Esophagus muscularis mucosa (tissue), 4 donors: ENCODE measurements at regions not wholly inside any gene's neighbourhood (a gene's known extent, or its start where the extent isn't known, plus 50 kb on each side); places are given as distances from the start of the nearest gene placed in this dataset.

Experiments used
- EP300 ChIP-seq: sonication (generic); formaldehyde crosslinking; IDR thresholded peaks from one replicate; pipeline ENCODE4 v1.6.1; 2017; ENCODE audit warnings: antibody characterized with exemption
- POLR2A ChIP-seq: fragments of 450-650 bp; IDR thresholded peaks from one replicate; pipeline ENCODE4 v1.6.1; 2017; ENCODE audit warnings: antibody characterized with exemption, moderate library complexity, mild to moderate bottlenecking, low read depth
- POLR2AphosphoS5 ChIP-seq, 2 donors: sonication (generic); formaldehyde crosslinking; IDR thresholded peaks; one replicate each; pipeline ENCODE4 v1.6.1; 2017; ENCODE audit warnings: antibody characterized with exemption in 2 of 2
- TF ChIP-seq, protein P1 (sequence below), 3 experiments: fragments of 200-600 bp in 2 of 3; fragments of 450-650 bp in 1 of 3; sonication (generic) in 2 of 3; IDR thresholded peaks; one replicate each; pipeline ENCODE4 v1.5.1; 2017 to 2019; ENCODE audit warnings: antibody characterized with exemption in 3 of 3, mild to moderate bottlenecking in 2 of 3, moderate library complexity in 1 of 3

DNA sequence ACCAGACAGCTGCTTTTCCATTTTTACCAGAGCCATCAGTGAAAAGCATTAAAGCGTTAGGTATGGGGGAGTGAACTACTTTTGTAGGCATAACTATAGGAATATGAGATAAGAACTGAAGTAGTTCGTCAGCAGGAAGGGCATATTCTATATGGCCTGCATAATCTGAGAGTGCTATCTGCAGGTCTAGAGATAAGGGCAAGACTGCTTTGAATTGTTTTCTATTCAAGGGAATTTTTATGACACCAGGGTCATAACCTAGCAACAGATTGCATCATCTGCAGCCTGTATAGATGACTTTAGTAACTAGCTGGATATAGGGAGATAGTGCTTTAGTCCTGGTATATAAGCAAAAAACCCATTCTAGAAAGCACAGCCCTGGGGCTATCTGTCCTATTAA is 437.3 kb upstream of the HTR1E start:
- TF ChIP-seq, protein P1, sequence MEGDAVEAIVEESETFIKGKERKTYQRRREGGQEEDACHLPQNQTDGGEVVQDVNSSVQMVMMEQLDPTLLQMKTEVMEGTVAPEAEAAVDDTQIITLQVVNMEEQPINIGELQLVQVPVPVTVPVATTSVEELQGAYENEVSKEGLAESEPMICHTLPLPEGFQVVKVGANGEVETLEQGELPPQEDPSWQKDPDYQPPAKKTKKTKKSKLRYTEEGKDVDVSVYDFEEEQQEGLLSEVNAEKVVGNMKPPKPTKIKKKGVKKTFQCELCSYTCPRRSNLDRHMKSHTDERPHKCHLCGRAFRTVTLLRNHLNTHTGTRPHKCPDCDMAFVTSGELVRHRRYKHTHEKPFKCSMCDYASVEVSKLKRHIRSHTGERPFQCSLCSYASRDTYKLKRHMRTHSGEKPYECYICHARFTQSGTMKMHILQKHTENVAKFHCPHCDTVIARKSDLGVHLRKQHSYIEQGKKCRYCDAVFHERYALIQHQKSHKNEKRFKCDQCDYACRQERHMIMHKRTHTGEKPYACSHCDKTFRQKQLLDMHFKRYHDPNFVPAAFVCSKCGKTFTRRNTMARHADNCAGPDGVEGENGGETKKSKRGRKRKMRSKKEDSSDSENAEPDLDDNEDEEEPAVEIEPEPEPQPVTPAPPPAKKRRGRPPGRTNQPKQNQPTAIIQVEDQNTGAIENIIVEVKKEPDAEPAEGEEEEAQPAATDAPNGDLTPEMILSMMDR (IDR thresholded peaks at IDR 0.05) = no peak
- TF ChIP-seq POLR2A (no peak), EP300 (no peak), POLR2AphosphoS5 (IDR thresholded peaks at IDR 0.05) (no peak)
